SK-N-SH (cell line): ENCODE measurements at regions not wholly inside any gene's neighbourhood (a gene's known extent, or its start where the extent isn't known, plus 50 kb on each side); places are given as distances from the start of the nearest gene placed in this dataset.

Source experiments
- CTCF ChIA-PET: fragments of 300-600, 350-600 bp; formaldehyde crosslinking; extraction: SDS; loops from one replicate; lab custom pipeline; 2021; lab: Yijun Ruan, JAX
- POLR2A ChIA-PET: fragments of 350-600 bp; sonication (Branson Sonifier 250); formaldehyde crosslinking; extraction: SDS; loops from one replicate; lab custom pipeline; 2020; ENCODE audit warnings: antibody characterized with exemption, inconsistent platforms; lab: Yijun Ruan, JAX
- DNase-seq: peaks from one replicate; pipeline ENCODE4 v3.0.0; 2012
- H2AFZ ChIP-seq: fragments of 200-600 bp; sonication (generic); 2 replicates; pipeline ENCODE4 v1.8.1; 2016; ENCODE audit warnings: antibody characterized with exemption, mild to moderate bottlenecking, low read depth
- H3F3A ChIP-seq: fragments of 200-600 bp; sonication (generic); replicated peaks from 2 replicates; pipeline ENCODE3; 2016; ENCODE audit warnings: antibody characterized with exemption, mild to moderate bottlenecking; ENCODE audit not compliant: insufficient read depth
- H3K27ac ChIP-seq, 2 experiments: fragments of 200-500 bp in 1 of 2; fragments of 200-600 bp in 1 of 2; sonication (Bioruptor generic) in 1 of 2; sonication (generic), shearing (Covaris generic) in 1 of 2; 2 replicates each; pipeline versions ENCODE4 v1.5.1 to v1.6.1; 2014 to 2016; ENCODE audit warnings: low read depth in 2 of 2, inconsistent platforms in 1 of 2, low read length in 1 of 2, mild to moderate bottlenecking in 1 of 2, mixed read lengths in 1 of 2
- H3K27me3 ChIP-seq: fragments of 200-600 bp; sonication (generic), shearing (Covaris generic); 2 replicates; pipeline ENCODE4 v1.6.1; 2016; ENCODE audit warnings: mixed run types; ENCODE audit not compliant: insufficient read depth
- H3K36me3 ChIP-seq, 2 experiments: fragments of 200-500 bp in 1 of 2; fragments of 200-600 bp in 1 of 2; sonication (Bioruptor generic) in 1 of 2; sonication (generic) in 1 of 2; replicated peaks in 1 of 2; 2 replicates each; pipeline versions ENCODE3 to v1.5.1; 2014 to 2016; ENCODE audit warnings: low read length in 1 of 2, mild to moderate bottlenecking in 1 of 2; ENCODE audit not compliant: insufficient read depth in 2 of 2, control insufficient read depth in 1 of 2
- H3K4me1 ChIP-seq, 2 experiments: fragments of 200-500 bp in 1 of 2; fragments of 200-600 bp in 1 of 2; sonication (Bioruptor generic) in 1 of 2; sonication (generic), shearing (Covaris generic) in 1 of 2; 2 replicates each; pipeline versions ENCODE4 v1.5.1 to v1.6.1; 2014 to 2016; ENCODE audit warnings: low read depth in 1 of 2, low read length in 1 of 2, mixed run types in 1 of 2; ENCODE audit not compliant: insufficient read depth in 2 of 2, control insufficient read depth in 1 of 2
- H3K4me2 ChIP-seq: fragments of 200-600 bp; sonication (generic), shearing (Covaris generic); 2 replicates; pipeline ENCODE4 v1.6.1; 2017; ENCODE audit warnings: mixed run types
- H3K4me3 ChIP-seq, 2 experiments: fragments of 200-500 bp in 1 of 2; fragments of 200-600 bp in 1 of 2; sonication (Bioruptor generic) in 1 of 2; sonication (generic), shearing (Covaris generic) in 1 of 2; 2 replicates each; pipeline versions ENCODE4 v1.5.1 to v1.8.1; 2014 to 2016; ENCODE audit warnings: low read depth in 2 of 2, inconsistent platforms in 1 of 2, low read length in 1 of 2, mild to moderate bottlenecking in 1 of 2, mixed read lengths in 1 of 2, moderate library complexity in 1 of 2
- H3K79me2 ChIP-seq: fragments of 200-600 bp; sonication (generic); 2 replicates; pipeline ENCODE4 v1.8.1; 2017; ENCODE audit warnings: mild to moderate bottlenecking; ENCODE audit not compliant: insufficient read depth
- H3K9ac ChIP-seq: fragments of 200-600 bp; sonication (generic); 2 replicates; pipeline ENCODE4 v1.6.1; 2017; ENCODE audit warnings: mixed run types
- H3K9me2 ChIP-seq: fragments of 200-600 bp; sonication (generic); 2 replicates; pipeline ENCODE4 v1.6.1; 2017; ENCODE audit warnings: mixed run types
- H3K9me3 ChIP-seq: fragments of 200-600 bp; sonication (generic); 2 replicates; pipeline ENCODE4 v1.6.1; 2017; ENCODE audit warnings: mixed run types, mild to moderate bottlenecking, moderate library complexity
- H4K20me1 ChIP-seq: fragments of 200-600 bp; sonication (generic); 2 replicates; pipeline ENCODE4 v1.6.1; 2017; ENCODE audit warnings: mild to moderate bottlenecking, mixed run types; ENCODE audit not compliant: insufficient read depth
- CHD2 ChIP-seq: fragments of 150-350 bp; IDR thresholded peaks from 2 replicates; pipeline ENCODE4 v1.6.1; 2018; ENCODE audit warnings: low read length; ENCODE audit not compliant: partially characterized antibody
- EP300 ChIP-seq, 2 experiments: IDR thresholded peaks; 2 replicates each; pipeline versions ENCODE4 v1.4.0 to v1.6.1; 2012; ENCODE audit warnings: borderline replicate concordance in 1 of 2, low read depth in 1 of 2, low read length in 1 of 2
- EZH2phosphoT487 ChIP-seq: fragments of 200-600 bp; sonication (generic); IDR thresholded peaks from 2 replicates; pipeline ENCODE4 v1.6.1; 2017; ENCODE audit warnings: low read depth, mixed run types, mild to moderate bottlenecking, antibody characterized with exemption, moderate library complexity, borderline replicate concordance
- FOXM1 ChIP-seq: IDR thresholded peaks from 2 replicates; pipeline ENCODE4 v1.4.0; 2012; ENCODE audit warnings: low read depth, mild to moderate bottlenecking
- GATA2 ChIP-seq: sonication (generic); formaldehyde crosslinking; IDR thresholded peaks from 2 replicates; pipeline ENCODE4 v1.5.0; 2020; ENCODE audit warnings: mild to moderate bottlenecking, missing genetic modification reagents
- MEF2A ChIP-seq: IDR thresholded peaks from 2 replicates; pipeline ENCODE4 v1.4.0; 2012; ENCODE audit warnings: low read depth, borderline replicate concordance
- NFIC ChIP-seq: IDR thresholded peaks from 2 replicates; pipeline ENCODE4 v1.4.0; 2012; ENCODE audit warnings: borderline replicate concordance
- NRF1 ChIP-seq: IDR thresholded peaks from 2 replicates; pipeline ENCODE4 v1.6.1; 2012; ENCODE audit warnings: low read depth, mild to moderate bottlenecking, low read length
- POLR2AphosphoS5 ChIP-seq: IDR thresholded peaks from 2 replicates; pipeline ENCODE4 v1.6.1; 2012; ENCODE audit warnings: low read depth, low read length
- RAD21 ChIP-seq: IDR thresholded peaks from 2 replicates; pipeline ENCODE4 v1.6.1; 2012; ENCODE audit warnings: mild to moderate bottlenecking, low read length
- RFX5 ChIP-seq: IDR thresholded peaks from 2 replicates; pipeline ENCODE4 v1.6.1; 2012; ENCODE audit warnings: mild to moderate bottlenecking, improper control_type of control experiment, low read length
- RXRA ChIP-seq: IDR thresholded peaks from 2 replicates; pipeline ENCODE4 v1.4.0; 2012; ENCODE audit warnings: low read depth, mild to moderate bottlenecking, borderline replicate concordance
- SIN3A ChIP-seq: IDR thresholded peaks from 2 replicates; pipeline ENCODE4 v1.6.1; 2012; ENCODE audit warnings: low read depth, mild to moderate bottlenecking, low read length, moderate library complexity, borderline replicate concordance
- SMC3 ChIP-seq: IDR thresholded peaks from 2 replicates; pipeline ENCODE4 v1.6.1; 2012; ENCODE audit warnings: low read depth, low read length, improper control_type of control experiment
- TAF1 ChIP-seq: IDR thresholded peaks from 2 replicates; pipeline ENCODE4 v1.6.1; 2012; ENCODE audit warnings: low read depth, mild to moderate bottlenecking, low read length, moderate library complexity, borderline replicate concordance
- TCF12 ChIP-seq: IDR thresholded peaks from 2 replicates; pipeline ENCODE4 v1.4.0; 2012
- TEAD4 ChIP-seq: IDR thresholded peaks from 2 replicates; pipeline ENCODE4 v1.4.0; 2012; ENCODE audit warnings: mild to moderate bottlenecking, borderline replicate concordance; ENCODE audit not compliant: insufficient read depth
- YY1 ChIP-seq: IDR thresholded peaks from 2 replicates; pipeline ENCODE4 v1.4.0; 2012; ENCODE audit warnings: low read depth, mild to moderate bottlenecking
- WGBS: methylation state at CpG from one replicate; pipeline ENCODE4 v1.1.6; 2017; ENCODE audit warnings: low lambda C conversion rate; 5-methylcytosine and 5-hydroxymethylcytosine counted together
- TF ChIP-seq, protein P1 (sequence below): IDR thresholded peaks from 2 replicates; pipeline ENCODE4 v1.4.0; 2012; ENCODE audit warnings: low read depth
- TF ChIP-seq, protein P2 (sequence below): fragments of 150-350 bp; IDR thresholded peaks from 2 replicates; pipeline ENCODE4 v1.6.1; 2016; ENCODE audit warnings: mild to moderate bottlenecking, low read depth, low read length
- TF ChIP-seq, protein P3 (sequence below): IDR thresholded peaks from 2 replicates; pipeline ENCODE4; 2012
- TF ChIP-seq, protein P4 (sequence below): IDR thresholded peaks from 2 replicates; pipeline ENCODE4 v1.6.1; 2012; ENCODE audit warnings: mild to moderate bottlenecking, low read depth, low read length, moderate library complexity

DNA sequence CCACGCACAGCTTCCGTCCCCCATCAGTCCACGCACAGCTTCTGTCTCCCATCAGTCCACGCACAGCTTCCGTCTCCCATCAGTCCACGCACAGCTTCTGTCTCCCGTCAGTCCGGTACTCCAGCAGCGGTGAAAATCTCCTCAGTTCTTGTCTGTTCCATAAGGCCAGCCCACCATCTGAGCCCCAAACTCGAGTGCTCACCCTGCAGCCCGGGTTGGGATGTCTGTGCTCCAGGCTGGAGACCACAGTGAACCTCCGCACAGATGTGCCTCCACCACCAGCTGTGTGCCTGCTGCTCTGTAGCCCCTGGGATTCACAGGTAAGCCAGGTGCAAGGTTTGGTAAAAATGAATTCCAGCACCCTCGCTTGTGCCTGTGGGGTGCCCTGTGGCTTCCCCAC, 258.6 kb downstream of the NPHP4 start:
- WGBS, result 68% methylated on average over 12 of the region's 13 CpGs

DNA sequence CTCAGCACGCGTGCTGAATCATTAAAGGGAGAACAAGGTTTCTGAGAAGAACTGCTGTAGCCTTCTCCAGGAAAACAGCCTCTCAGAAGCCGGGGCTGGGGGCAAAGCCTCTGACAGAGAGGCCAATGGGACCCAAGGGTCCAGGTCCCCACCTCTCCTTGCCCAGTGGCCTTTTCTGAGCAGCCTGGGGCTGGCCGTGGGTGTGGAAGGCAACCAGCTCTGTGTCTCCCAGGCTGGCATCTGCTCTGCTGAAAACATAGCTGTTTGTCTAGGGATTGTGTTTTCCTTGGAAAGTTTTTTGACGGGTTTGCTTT, 261.2 kb downstream of the NPHP4 start:
- Histone ChIP-seq H3K79me2 (no peaks in the 10 kb centered on the region), H3K36me3 (no peaks in the 10 kb centered on the region), H3F3A (no peaks in the 10 kb centered on the region), H3K4me2 (no peak overlapping the region), H2AFZ (no peak overlapping the region), H3K27ac (no peak overlapping the region), H3K9me3 (no peaks in the 10 kb centered on the region), H4K20me1 (no peaks in the 10 kb centered on the region), H3K4me1 (peaks cover 0 to 15% of the 10 kb centered on the region in 2 experiments; a peak in 1 of 4 replicates), H3K9me2 (no peaks in the 10 kb centered on the region), H3K9ac (no peak overlapping the region), H3K4me3 (no peak overlapping the region), H3K27me3 (no peaks in the 10 kb centered on the region)
- POLR2A ChIA-PET, result no interaction called here
- TF ChIP-seq, protein P1, sequence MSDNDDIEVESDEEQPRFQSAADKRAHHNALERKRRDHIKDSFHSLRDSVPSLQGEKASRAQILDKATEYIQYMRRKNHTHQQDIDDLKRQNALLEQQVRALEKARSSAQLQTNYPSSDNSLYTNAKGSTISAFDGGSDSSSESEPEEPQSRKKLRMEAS, result no peak
- TF ChIP-seq YY1, result no peak
- TF ChIP-seq POLR2AphosphoS5, result no peak
- no peak for TF ChIP-seq TCF12
- no peak for TF ChIP-seq FOXM1
- TF ChIP-seq, protein P2, sequence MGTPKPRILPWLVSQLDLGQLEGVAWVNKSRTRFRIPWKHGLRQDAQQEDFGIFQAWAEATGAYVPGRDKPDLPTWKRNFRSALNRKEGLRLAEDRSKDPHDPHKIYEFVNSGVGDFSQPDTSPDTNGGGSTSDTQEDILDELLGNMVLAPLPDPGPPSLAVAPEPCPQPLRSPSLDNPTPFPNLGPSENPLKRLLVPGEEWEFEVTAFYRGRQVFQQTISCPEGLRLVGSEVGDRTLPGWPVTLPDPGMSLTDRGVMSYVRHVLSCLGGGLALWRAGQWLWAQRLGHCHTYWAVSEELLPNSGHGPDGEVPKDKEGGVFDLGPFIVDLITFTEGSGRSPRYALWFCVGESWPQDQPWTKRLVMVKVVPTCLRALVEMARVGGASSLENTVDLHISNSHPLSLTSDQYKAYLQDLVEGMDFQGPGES, result no peak
- TF ChIP-seq TEAD4, result no peak
- no peak for TF ChIP-seq MEF2A
- TF ChIP-seq SMC3, result no peak
- no peak for TF ChIP-seq RFX5
- TF ChIP-seq, protein P3, sequence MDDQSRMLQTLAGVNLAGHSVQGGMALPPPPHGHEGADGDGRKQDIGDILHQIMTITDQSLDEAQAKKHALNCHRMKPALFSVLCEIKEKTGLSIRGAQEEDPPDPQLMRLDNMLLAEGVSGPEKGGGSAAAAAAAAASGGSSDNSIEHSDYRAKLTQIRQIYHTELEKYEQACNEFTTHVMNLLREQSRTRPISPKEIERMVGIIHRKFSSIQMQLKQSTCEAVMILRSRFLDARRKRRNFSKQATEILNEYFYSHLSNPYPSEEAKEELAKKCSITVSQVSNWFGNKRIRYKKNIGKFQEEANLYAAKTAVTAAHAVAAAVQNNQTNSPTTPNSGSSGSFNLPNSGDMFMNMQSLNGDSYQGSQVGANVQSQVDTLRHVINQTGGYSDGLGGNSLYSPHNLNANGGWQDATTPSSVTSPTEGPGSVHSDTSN, result no peak
- TF ChIP-seq EZH2phosphoT487, result no peak
- TF ChIP-seq NFIC, result no peak
- TF ChIP-seq CHD2, result no peak
- TF ChIP-seq SIN3A, result no peak
- TF ChIP-seq TAF1, result no peak
- 44% methylated on average over 4 of the region's 5 CpGs for WGBS
- DNase-seq, result no peak
- CTCF ChIA-PET, result interaction anchor here (1.0 to 5.2 kb wide), 2 partner anchors 14 to 21 kb away, joined by 3 to 42 read pairs; no protein-coding TSS in a partner anchor

More for the DNA sequence above, 258.6 kb downstream of the NPHP4 start:
- H3F3A ChIP-seq, result no peaks in the 10 kb centered on the region
- no peak overlapping the region for H3K4me3 ChIP-seq
- POLR2A ChIA-PET, result no interaction called here
- H3K36me3 ChIP-seq, result no peaks in the 10 kb centered on the region
- H2AFZ ChIP-seq, result no peak overlapping the region
- no peak overlapping the region for H3K4me2 ChIP-seq
- no peaks in the 10 kb centered on the region for H4K20me1 ChIP-seq
- no peaks in the 10 kb centered on the region for H3K79me2 ChIP-seq
- H3K4me1 ChIP-seq, result no peaks in the 10 kb centered on the region; a peak in 1 of 4 replicates
- DNase-seq, result no peak
- H3K27ac ChIP-seq, result no peak overlapping the region
- no peaks in the 10 kb centered on the region for H3K27me3 ChIP-seq
- no peaks in the 10 kb centered on the region for H3K9me2 ChIP-seq
- H3K9me3 ChIP-seq, result no peaks in the 10 kb centered on the region
- CTCF ChIA-PET, result interaction anchor here (0.7 to 4.1 kb wide), 2 partner anchors 12 to 77 kb away, joined by 3 to 33 read pairs; no protein-coding TSS in a partner anchor
- H3K9ac ChIP-seq, result no peak overlapping the region
- TF ChIP-seq EP300 (IDR thresholded peaks at IDR 0.05; ENCODE audit: borderline replicate concordance in 1 of 2, low read depth in 1 of 2, low read length in 1 of 2) (no peak), CHD2 (no peak), MEF2A (no peak), GATA2 (CRISPR knock-in tag) (no peak), POLR2AphosphoS5 (no peak), SIN3A (no peak), RXRA (no peak), YY1 (no peak), NRF1 (no peak), RAD21 (no peak)
- TF ChIP-seq, protein P4, sequence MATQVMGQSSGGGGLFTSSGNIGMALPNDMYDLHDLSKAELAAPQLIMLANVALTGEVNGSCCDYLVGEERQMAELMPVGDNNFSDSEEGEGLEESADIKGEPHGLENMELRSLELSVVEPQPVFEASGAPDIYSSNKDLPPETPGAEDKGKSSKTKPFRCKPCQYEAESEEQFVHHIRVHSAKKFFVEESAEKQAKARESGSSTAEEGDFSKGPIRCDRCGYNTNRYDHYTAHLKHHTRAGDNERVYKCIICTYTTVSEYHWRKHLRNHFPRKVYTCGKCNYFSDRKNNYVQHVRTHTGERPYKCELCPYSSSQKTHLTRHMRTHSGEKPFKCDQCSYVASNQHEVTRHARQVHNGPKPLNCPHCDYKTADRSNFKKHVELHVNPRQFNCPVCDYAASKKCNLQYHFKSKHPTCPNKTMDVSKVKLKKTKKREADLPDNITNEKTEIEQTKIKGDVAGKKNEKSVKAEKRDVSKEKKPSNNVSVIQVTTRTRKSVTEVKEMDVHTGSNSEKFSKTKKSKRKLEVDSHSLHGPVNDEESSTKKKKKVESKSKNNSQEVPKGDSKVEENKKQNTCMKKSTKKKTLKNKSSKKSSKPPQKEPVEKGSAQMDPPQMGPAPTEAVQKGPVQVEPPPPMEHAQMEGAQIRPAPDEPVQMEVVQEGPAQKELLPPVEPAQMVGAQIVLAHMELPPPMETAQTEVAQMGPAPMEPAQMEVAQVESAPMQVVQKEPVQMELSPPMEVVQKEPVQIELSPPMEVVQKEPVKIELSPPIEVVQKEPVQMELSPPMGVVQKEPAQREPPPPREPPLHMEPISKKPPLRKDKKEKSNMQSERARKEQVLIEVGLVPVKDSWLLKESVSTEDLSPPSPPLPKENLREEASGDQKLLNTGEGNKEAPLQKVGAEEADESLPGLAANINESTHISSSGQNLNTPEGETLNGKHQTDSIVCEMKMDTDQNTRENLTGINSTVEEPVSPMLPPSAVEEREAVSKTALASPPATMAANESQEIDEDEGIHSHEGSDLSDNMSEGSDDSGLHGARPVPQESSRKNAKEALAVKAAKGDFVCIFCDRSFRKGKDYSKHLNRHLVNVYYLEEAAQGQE, result no peak
